T-helper 9 cell (primary cell): ENCODE measurements at regions not wholly inside any gene's neighbourhood (a gene's known extent, or its start where the extent isn't known, plus 50 kb on each side); places are given as distances from the start of the nearest gene placed in this dataset.
"Not testable (repeated sequence)": the region's sequence is repeated elsewhere in the genome, so short reads cannot be mapped to it uniquely, and the experiment has no call there.

ENCODE experiments used
- DNase-seq: peaks from one replicate; pipeline ENCODE4 v3.0.0-alpha.2; 2020

DNA sequence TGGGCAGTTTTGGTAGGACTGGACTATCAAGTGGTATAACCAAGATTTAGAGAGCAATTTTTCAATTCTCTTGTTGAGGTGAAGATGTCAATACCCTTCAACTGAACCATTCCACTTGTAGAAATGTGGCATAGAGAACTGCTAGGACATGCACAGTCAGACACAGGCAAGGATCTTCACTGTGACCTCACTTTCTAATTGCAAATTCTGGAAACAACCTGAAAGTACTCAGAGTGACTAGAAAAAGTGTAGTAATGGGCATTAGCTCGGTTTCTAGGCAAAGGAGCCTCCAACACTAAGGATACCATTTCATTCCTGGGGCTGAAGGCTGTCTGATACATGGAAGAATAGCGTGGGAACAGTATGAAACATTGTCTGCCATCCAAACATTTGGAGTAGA is 433.0 kb upstream of the RUNX1 start:
- DNase-seq, result no peak

DNA sequence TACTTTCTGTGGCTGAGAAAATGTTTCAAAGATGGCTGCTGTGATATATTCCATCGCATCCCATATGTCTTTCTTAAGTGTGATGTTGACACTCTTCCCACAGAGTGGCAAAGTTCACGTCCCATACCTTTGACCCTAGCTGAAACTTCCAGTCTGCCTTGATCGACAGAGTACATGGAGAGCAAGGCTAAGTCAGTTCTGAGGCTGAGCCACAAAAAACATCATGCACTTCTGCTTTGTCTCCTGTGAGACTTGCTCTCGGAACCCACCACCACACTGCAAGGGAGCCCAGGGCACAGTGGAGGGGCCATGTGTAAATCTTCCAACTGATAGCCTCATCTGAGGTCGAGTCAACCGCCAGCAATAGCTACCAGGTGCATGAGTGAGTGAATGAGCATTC is 431.9 kb upstream of the RUNX1 start:
- DNase-seq, result no peak

- DNase-seq, result no peak
Measured at GRCh38 chr21:35479529-35479928, 430.4 kb upstream of the RUNX1 start.

GRCh38 chr21:35479065-35479448 is 430.0 kb upstream of the RUNX1 start:
- no peak for DNase-seq

DNA sequence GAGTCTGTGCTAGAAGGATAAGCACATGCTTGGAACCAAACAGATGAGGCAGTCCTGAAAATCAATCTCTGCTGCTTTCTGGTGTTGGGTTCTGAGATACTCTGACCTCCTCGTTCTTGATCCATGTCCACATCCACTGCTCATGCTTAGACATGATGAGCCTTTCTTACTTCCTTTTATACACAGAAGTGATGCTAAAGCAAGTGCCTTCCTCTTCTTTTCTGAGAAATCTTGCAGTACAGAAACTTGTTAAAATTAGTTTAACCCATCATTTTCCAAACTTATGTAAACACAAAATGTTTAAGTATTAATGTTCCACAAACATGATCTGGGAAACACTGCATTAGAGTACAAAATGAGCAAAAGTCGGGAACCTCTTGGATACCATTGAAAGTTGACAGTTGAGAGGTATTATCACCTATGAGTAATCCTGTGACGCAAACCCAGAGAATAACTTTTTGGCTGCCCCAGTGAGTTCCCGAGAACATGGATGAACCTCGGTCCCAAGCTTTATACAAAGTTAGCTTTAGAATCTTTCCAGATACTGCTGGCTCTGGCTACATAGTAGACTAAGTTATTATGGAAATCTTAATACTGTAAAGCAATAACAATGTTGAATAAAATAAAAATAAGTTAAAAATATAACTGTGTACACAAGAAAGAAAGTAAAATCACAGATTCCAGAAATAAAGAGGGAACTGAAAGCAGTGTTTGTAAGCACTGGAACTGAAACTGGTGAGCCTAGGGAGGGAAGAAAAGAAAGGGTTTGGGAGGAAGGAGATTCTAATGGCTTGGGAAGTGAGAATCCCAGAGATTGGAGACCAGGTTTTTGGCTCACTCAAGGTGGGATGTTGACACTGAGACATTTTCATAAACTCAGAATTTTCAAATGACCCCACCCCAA is 429.3 kb upstream of the RUNX1 start:
- no peak for DNase-seq

DNA sequence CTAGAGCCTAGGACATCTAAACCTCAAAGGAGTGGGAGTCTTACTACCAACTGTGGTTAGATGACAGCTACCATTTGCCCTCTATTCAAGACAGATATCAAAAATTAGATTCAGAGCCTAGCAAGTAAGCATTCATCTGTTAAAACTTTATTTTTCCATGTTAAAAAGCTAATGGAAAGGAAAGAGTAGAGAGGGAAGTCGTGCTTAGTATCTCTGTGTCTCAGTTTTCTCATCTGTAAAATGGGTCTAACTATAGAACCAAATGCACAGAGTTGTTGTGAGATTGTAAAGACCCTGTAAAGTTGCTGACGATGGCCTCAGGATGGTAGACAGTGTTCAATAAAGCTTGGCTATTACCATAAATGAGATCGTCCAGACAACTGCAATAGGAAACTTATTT is 428.5 kb upstream of the RUNX1 start:
- no peak for DNase-seq

DNA sequence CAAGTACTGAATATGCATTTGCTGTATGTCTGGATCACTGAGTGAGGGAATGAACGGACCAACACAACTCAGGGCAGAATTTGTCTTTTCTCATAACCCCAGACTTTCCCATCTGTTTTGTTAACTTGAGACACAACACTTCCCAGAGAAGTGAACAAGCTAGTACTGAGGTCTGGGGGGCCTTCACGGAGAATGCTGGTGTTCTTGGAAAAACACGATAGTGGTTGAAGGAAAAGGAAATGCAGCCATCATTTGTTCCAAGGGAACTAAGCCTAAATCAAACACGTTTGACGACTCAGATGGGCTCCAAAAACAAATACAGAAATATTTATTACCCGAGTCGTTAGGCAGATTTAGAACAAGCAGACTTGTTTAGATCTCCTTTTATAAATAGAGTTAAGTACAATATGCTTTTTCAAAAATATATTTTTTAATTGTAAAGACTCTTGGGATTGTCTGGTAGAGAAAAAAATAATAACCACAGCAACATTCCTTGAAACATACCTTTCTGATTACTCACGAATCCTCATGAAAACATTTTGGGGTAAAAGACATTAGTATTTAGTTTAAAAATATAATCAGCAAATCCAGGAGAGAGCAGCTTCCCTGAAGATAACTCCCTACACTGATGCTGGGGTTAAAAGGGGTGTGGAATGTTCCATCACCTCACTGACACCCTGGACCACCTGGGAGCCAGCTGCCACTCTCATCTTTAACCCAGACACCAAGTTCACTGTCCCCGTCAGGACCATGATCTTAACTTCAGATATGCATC is 427.7 kb upstream of the RUNX1 start:
- DNase-seq, result no peak

- DNase-seq, result no peak
Measured at GRCh38 chr21:35475762-35476161, 426.7 kb upstream of the RUNX1 start.

DNA sequence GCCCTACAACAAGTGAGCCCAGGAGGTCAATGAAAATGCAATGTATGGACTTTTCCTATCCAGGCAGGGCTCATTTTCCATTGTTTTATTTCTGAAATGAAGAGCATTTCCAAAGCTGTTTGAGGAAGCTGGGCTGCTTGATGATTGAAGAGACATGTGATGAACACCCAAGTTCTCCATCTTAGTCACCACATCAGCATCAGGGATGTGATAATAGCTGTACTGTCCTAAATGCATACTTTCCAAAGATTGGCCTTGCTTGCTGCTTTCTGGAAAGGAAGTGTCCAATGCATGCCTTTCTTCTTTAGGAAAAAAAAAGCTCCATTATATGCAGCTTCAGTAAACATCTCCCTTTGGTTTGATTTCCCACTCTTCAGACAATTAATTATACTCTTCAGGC is 425.9 kb upstream of the RUNX1 start:
- DNase-seq, result no peak

GRCh38 chr21:35473496-35473895 is 424.4 kb upstream of the RUNX1 start:
- no peak for DNase-seq

DNA sequence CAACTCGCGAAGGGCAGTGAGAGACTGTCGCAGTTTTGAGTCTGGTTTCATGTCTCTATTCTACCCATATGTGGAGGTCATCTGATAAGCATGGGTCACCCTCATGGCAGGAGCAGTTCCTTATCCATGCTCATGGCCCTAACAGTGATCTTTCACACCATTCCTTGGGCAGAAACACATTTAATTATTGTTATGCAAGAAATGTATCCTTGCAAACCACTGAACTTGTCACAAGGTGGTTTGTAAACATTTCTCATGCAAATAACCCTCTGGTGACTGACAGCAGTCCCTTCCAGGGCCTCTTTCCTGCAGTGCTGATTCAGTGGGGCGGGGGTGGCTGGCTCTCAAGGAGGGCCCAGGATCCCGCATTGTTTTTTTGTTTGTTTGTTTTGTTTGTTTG is 421.4 kb upstream of the RUNX1 start:
- DNase-seq, result no peak

DNA sequence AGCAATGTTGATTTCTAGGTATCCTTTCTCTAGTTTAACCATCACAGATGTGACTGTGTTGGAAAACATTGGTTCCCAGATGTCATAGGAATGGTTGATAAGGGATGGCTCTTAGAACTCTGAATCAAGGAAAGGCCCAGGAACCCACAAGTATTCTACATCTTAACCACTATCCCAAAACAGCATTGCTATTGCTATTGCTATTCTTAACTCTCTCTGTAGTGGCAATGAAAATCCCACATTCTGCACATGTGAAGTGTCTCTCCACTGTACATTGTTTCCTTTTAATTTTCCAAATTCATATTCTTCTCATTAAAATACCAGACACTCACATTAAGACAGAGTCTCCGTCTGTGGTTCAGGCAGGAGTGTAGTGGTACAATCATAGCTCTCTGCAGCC is 420.4 kb upstream of the RUNX1 start:
- no peak for DNase-seq

GRCh38 chr21:35468991-35469390 is 419.9 kb upstream of the RUNX1 start:
- DNase-seq, result no peak

GRCh38 chr21:35467566-35467965 is 418.5 kb upstream of the RUNX1 start:
- DNase-seq, result no peak

GRCh38 chr21:35466681-35467080 is 417.6 kb upstream of the RUNX1 start:
- not testable (repeated sequence) for DNase-seq

- no peak for DNase-seq
Measured at GRCh38 chr21:35465741-35466140, 416.6 kb upstream of the RUNX1 start.

GRCh38 chr21:35461700-35462099 is 412.6 kb upstream of the RUNX1 start:
- DNase-seq, result no peak

DNA sequence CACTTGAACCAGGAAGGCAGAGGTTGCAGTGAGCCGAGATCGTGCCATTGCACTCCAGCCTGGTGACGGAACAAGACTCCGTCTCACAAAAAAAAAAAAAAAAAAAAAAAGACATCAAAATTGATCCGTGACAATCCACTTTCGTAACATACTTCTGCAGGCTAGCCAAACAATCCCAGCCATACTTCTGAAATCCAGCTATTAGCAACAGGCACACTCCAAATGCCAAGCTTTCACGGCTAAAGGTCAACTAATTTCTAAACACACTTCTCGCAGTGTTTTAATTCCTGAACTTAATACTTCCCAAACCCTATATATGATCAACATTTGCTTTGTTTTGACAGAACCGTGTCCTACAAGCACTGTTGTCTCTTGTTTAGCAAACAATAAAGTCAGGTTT is 411.3 kb upstream of the RUNX1 start:
- DNase-seq, result no peak

DNA sequence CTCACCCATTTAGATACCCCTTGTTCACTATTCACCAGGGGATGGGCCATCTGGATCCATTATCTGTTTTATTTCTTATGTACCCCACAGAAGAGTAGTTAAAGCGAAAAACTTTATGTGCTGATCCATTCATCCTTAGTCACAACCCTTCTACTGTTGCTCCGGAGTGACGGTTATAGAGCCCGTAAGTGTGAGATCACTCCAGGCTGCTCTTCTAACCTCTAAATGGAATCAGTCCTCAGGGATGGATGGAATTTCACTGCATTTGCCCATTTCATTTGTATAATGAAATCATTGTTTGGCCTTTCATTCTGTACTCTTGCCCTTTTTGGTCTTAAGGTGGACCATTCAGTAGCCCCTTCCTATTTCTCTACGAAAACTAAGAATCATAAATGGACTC is 409.3 kb upstream of the RUNX1 start:
- DNase-seq, result no peak

DNA sequence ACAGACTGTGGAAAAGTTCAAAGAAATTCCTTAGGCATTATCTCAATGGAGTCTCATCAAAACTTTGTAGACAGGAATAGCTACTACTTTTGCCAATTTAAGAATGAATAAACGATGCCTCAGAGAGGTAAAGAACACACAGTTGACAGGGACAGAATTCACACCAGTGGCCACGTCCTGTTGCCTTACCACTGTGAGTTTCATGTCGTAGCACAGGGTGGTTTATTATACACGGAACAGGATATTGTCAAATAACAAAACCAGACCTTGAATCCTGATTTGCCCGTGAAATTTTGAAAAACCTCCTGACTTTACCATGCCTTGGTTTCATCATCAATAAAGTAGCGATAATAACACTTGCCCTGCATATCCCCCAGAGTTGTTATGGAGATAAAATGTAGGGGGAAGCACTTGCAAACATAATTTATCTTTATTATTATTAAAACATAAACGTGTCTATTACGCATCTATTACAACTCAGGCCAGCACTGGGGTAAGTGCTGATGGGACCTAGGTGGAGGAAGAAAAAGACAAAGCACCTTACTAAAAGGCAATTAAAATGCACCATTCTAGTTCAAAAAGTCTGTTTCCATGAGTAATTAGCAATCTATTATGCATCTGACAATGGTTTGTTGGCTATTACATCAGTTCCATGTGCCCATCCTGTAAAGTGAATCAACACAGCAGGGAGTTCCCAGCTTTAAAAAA is 408.1 kb upstream of the RUNX1 start:
- no peak for DNase-seq

GRCh38 chr21:35451276-35451675 is 402.2 kb upstream of the RUNX1 start:
- no peak for DNase-seq

GRCh38 chr21:35450830-35451229 is 401.7 kb upstream of the RUNX1 start:
- no peak for DNase-seq

DNA sequence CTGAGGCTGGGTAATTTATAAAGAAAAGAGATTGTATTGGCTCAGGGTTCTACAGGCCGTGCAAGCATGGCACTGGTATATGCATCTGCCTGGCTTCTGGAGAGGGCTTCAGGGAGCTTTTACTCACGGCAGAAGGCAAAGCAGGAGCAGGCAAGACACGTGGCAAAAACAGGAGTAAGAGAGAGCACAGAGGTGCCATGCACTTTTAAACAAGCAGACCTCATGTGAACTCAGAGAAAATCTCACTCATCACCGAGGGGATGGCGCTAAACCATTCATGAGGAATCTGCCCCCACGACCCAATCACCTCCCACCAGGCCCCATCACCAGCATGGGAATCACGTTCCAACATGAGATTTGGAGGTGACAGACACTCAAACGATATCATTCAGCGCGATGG is 400.7 kb upstream of the RUNX1 start:
- no peak for DNase-seq
